ENCODE measurements at regions not wholly inside any gene's neighbourhood (a gene's known extent, or its start where the extent isn't known, plus 50 kb on each side); places are given as distances from the start of the nearest gene placed in this dataset.
"Not testable (repeated sequence)": the region's sequence is repeated elsewhere in the genome, so short reads cannot be mapped to it uniquely, and the experiment has no call there.

GRCh38 chr11:82501174-82501573, 232.5 kb downstream of the FAM181B start:
- not testable (repeated sequence) for H3K9me3 Mint-ChIP-seq; H3K27ac Mint-ChIP-seq; H3K4me1 Mint-ChIP-seq (ENCODE audit: low read depth); H3K4me3 Mint-ChIP-seq; H3K27me3 Mint-ChIP-seq (ENCODE audit: low read depth); H3K36me3 Mint-ChIP-seq (ENCODE audit: low read depth)

- H3K27me3 Mint-ChIP-seq (ENCODE audit: low read depth): no peaks in the 10 kb centered on the region
- H3K9me3 Mint-ChIP-seq: peaks cover 6% of the 10 kb centered on the region
- no peaks in the 10 kb centered on the region for H3K4me1 Mint-ChIP-seq (ENCODE audit: low read depth)
- no peak overlapping the region for H3K27ac Mint-ChIP-seq
- H3K4me3 Mint-ChIP-seq: no peak overlapping the region
- no peaks in the 10 kb centered on the region for H3K36me3 Mint-ChIP-seq (ENCODE audit: low read depth)
Measured at GRCh38 chr11:82494988-82495432, 238.7 kb downstream of the FAM181B start.

GRCh38 chr11:82474876-82475275, 258.8 kb downstream of the FAM181B start:
- H3K27ac Mint-ChIP-seq: no peak overlapping the region
- no peaks in the 10 kb centered on the region for H3K27me3 Mint-ChIP-seq (ENCODE audit: low read depth)
- H3K4me1 Mint-ChIP-seq (ENCODE audit: low read depth): no peaks in the 10 kb centered on the region
- no peaks in the 10 kb centered on the region for H3K9me3 Mint-ChIP-seq
- H3K4me3 Mint-ChIP-seq: no peak overlapping the region
- no peaks in the 10 kb centered on the region for H3K36me3 Mint-ChIP-seq (ENCODE audit: low read depth)

- H3K4me1 Mint-ChIP-seq (ENCODE audit: low read depth): no peaks in the 10 kb centered on the region
- no peak overlapping the region for H3K27ac Mint-ChIP-seq
- H3K27me3 Mint-ChIP-seq (ENCODE audit: low read depth): no peaks in the 10 kb centered on the region
- H3K4me3 Mint-ChIP-seq: no peak overlapping the region
- H3K9me3 Mint-ChIP-seq: no peaks in the 10 kb centered on the region
- no peaks in the 10 kb centered on the region for H3K36me3 Mint-ChIP-seq (ENCODE audit: low read depth)
Measured at GRCh38 chr11:82465481-82465880, 268.2 kb downstream of the FAM181B start.

- Mint-ChIP-seq H3K4me3 (no peak overlapping the region), H3K36me3 (ENCODE audit: low read depth) (no peaks in the 10 kb centered on the region), H3K9me3 (no peaks in the 10 kb centered on the region), H3K4me1 (ENCODE audit: low read depth) (no peaks in the 10 kb centered on the region), H3K27me3 (ENCODE audit: low read depth) (no peaks in the 10 kb centered on the region), H3K27ac (no peak overlapping the region)
Measured at GRCh38 chr11:82462608-82463242, 270.9 kb downstream of the FAM181B start.

- no peaks in the 10 kb centered on the region for H3K9me3 Mint-ChIP-seq
- no peak overlapping the region for H3K4me3 Mint-ChIP-seq
- H3K27me3 Mint-ChIP-seq (ENCODE audit: low read depth): no peaks in the 10 kb centered on the region
- no peak overlapping the region for H3K27ac Mint-ChIP-seq
- no peaks in the 10 kb centered on the region for H3K36me3 Mint-ChIP-seq (ENCODE audit: low read depth)
- H3K4me1 Mint-ChIP-seq (ENCODE audit: low read depth): no peaks in the 10 kb centered on the region
Measured at GRCh38 chr11:82458761-82459160, 274.9 kb downstream of the FAM181B start.

GRCh38 chr11:82458147-82458546, 275.5 kb downstream of the FAM181B start:
- H3K27ac Mint-ChIP-seq: no peak overlapping the region
- no peaks in the 10 kb centered on the region for H3K27me3 Mint-ChIP-seq (ENCODE audit: low read depth)
- no peaks in the 10 kb centered on the region for H3K36me3 Mint-ChIP-seq (ENCODE audit: low read depth)
- H3K4me3 Mint-ChIP-seq: no peak overlapping the region
- no peaks in the 10 kb centered on the region for H3K9me3 Mint-ChIP-seq
- no peaks in the 10 kb centered on the region for H3K4me1 Mint-ChIP-seq (ENCODE audit: low read depth)

- Mint-ChIP-seq H3K27me3 (ENCODE audit: low read depth) (no peaks in the 10 kb centered on the region), H3K4me1 (ENCODE audit: low read depth) (no peaks in the 10 kb centered on the region), H3K4me3 (no peak overlapping the region), H3K27ac (no peak overlapping the region), H3K36me3 (ENCODE audit: low read depth) (no peaks in the 10 kb centered on the region), H3K9me3 (no peaks in the 10 kb centered on the region)
Measured at GRCh38 chr11:82450996-82451395, 282.7 kb downstream of the FAM181B start.

- Mint-ChIP-seq H3K27ac (no peak overlapping the region), H3K27me3 (ENCODE audit: low read depth) (no peaks in the 10 kb centered on the region), H3K36me3 (ENCODE audit: low read depth) (no peaks in the 10 kb centered on the region), H3K4me3 (no peak overlapping the region), H3K9me3 (peaks cover 2% of the 10 kb centered on the region), H3K4me1 (ENCODE audit: low read depth) (no peaks in the 10 kb centered on the region)
Measured at GRCh38 chr11:82406611-82407010, 327.1 kb downstream of the FAM181B start.

- H3K4me1 Mint-ChIP-seq (ENCODE audit: low read depth): no peaks in the 10 kb centered on the region
- no peaks in the 10 kb centered on the region for H3K36me3 Mint-ChIP-seq (ENCODE audit: low read depth)
- no peak overlapping the region for H3K27ac Mint-ChIP-seq
- no peaks in the 10 kb centered on the region for H3K27me3 Mint-ChIP-seq (ENCODE audit: low read depth)
- no peaks in the 10 kb centered on the region for H3K9me3 Mint-ChIP-seq
- no peak overlapping the region for H3K4me3 Mint-ChIP-seq
Measured at GRCh38 chr11:82405421-82405820, 328.2 kb downstream of the FAM181B start.

- H3K27me3 Mint-ChIP-seq (ENCODE audit: low read depth): no peaks in the 10 kb centered on the region
- no peaks in the 10 kb centered on the region for H3K36me3 Mint-ChIP-seq (ENCODE audit: low read depth)
- H3K4me3 Mint-ChIP-seq: no peak overlapping the region
- no peak overlapping the region for H3K27ac Mint-ChIP-seq
- H3K4me1 Mint-ChIP-seq (ENCODE audit: low read depth): no peaks in the 10 kb centered on the region
- H3K9me3 Mint-ChIP-seq: no peaks in the 10 kb centered on the region
Measured at GRCh38 chr11:82404981-82405380, 328.7 kb downstream of the FAM181B start.

- H3K36me3 Mint-ChIP-seq (ENCODE audit: low read depth): no peaks in the 10 kb centered on the region
- no peak overlapping the region for H3K27ac Mint-ChIP-seq
- H3K4me1 Mint-ChIP-seq (ENCODE audit: low read depth): no peaks in the 10 kb centered on the region
- H3K4me3 Mint-ChIP-seq: no peak overlapping the region
- no peaks in the 10 kb centered on the region for H3K27me3 Mint-ChIP-seq (ENCODE audit: low read depth)
- no peaks in the 10 kb centered on the region for H3K9me3 Mint-ChIP-seq
Measured at GRCh38 chr11:82403640-82404305, 329.9 kb downstream of the FAM181B start.

GRCh38 chr11:82398300-82398815, 335.3 kb downstream of the FAM181B start:
- no peaks in the 10 kb centered on the region for H3K36me3 Mint-ChIP-seq (ENCODE audit: low read depth)
- H3K4me1 Mint-ChIP-seq (ENCODE audit: low read depth): no peaks in the 10 kb centered on the region
- no peak overlapping the region for H3K27ac Mint-ChIP-seq
- no peaks in the 10 kb centered on the region for H3K27me3 Mint-ChIP-seq (ENCODE audit: low read depth)
- H3K9me3 Mint-ChIP-seq: peaks cover under 1% of the 10 kb centered on the region
- no peak overlapping the region for H3K4me3 Mint-ChIP-seq

GRCh38 chr11:82396639-82397038, 337.0 kb downstream of the FAM181B start:
- not testable (repeated sequence) for H3K36me3 Mint-ChIP-seq (ENCODE audit: low read depth); H3K4me3 Mint-ChIP-seq; H3K4me1 Mint-ChIP-seq (ENCODE audit: low read depth); H3K27me3 Mint-ChIP-seq (ENCODE audit: low read depth); H3K9me3 Mint-ChIP-seq; H3K27ac Mint-ChIP-seq

- Mint-ChIP-seq H3K27ac (no peak overlapping the region), H3K9me3 (no peaks in the 10 kb centered on the region), H3K4me1 (ENCODE audit: low read depth) (no peaks in the 10 kb centered on the region), H3K36me3 (ENCODE audit: low read depth) (no peaks in the 10 kb centered on the region), H3K4me3 (no peak overlapping the region), H3K27me3 (ENCODE audit: low read depth) (no peaks in the 10 kb centered on the region)
Measured at GRCh38 chr11:82384308-82384707, 349.4 kb downstream of the FAM181B start.
